ENCODE measurements at regions not wholly inside any gene's neighbourhood (a gene's known extent, or its start where the extent isn't known, plus 50 kb on each side); places are given as distances from the start of the nearest gene placed in this dataset.

- ATAC-seq (no peak), FAIRE-seq (no peak), DNase-seq (ENCODE audit: low read depth in 1 of 2, low spot score in 1 of 2) (no peak)
- CTCF ChIA-PET, result interaction anchor here (0.9 to 2.1 kb wide), 5 partner anchors 11 to 37 kb away, joined by 3 to 7 read pairs (median 3); no protein-coding TSS in a partner anchor
- Histone ChIP-seq H3K4me1 (peaks cover 5% of the 10 kb centered on the region; the same call in 1 of the 3 replicates), H3K4me2 (no peak overlapping the region), H3K4me3 (no peak overlapping the region), H3K27ac (no peak overlapping the region), H3K9me3 (0 out of 3 replicates have a peak, but pooled peaks cover 6% of the 10 kb centered on the region)
- POLR2A ChIA-PET, result no interaction called here
- 73% methylated on average over 6 of the region's 6 CpGs for WGBS (ENCODE audit: missing lambda C conversion rate)
- TF ChIP-seq HEYL (CRISPR knock-in tag; IDR thresholded peaks at IDR 0.05) (no peak), ZC3H11A (IDR thresholded peaks at IDR 0.05) (no peak), TFCP2L1 (CRISPR knock-in tag; IDR thresholded peaks at IDR 0.05) (no peak), EP300 (IDR thresholded peaks at IDR 0.05) (no peak), RFX5 (IDR thresholded peaks at IDR 0.05) (no peak), MAFK (IDR thresholded peaks at IDR 0.05; ENCODE audit: partially characterized antibody) (no peak), JUNB (IDR thresholded peaks at IDR 0.05) (no peak), RNF2 (IDR thresholded peaks at IDR 0.05; ENCODE audit: borderline replicate concordance, low read depth) (no peak), KDM1A (IDR thresholded peaks at IDR 0.05; ENCODE audit: low read depth) (no peak), E2F6 (IDR thresholded peaks at IDR 0.05; ENCODE audit: borderline replicate concordance, low read depth) (no peak), BHLHE40 (IDR thresholded peaks at IDR 0.05; ENCODE audit: low read depth, low read length) (no peak), CEBPB (IDR thresholded peaks at IDR 0.05) (no peak)
These were observed 129.1 kb upstream of the SHB start for GRCh38 chr9:38198140-38198539.

GRCh38 chr9:38196714-38197113 lies 127.7 kb upstream of the SHB start:
- Histone ChIP-seq H3K4me1 (peaks cover 5% of the 10 kb centered on the region; the same call in 1 of the 3 replicates), H3K4me2 (no peak overlapping the region), H3K9me3 (0 out of 3 replicates have a peak, but pooled peaks cover 5% of the 10 kb centered on the region), H3K27ac (no peak overlapping the region), H3K4me3 (no peak overlapping the region)
- TF ChIP-seq ATOH8 (CRISPR knock-in tag; IDR thresholded peaks at IDR 0.05; ENCODE audit: low read depth) (no peak), ZFP36 (IDR thresholded peaks at IDR 0.05; ENCODE audit: borderline replicate concordance, partially characterized antibody) (no peak), USF2 (IDR thresholded peaks at IDR 0.05) (no peak), POLR2AphosphoS2 (conservative IDR thresholded peaks at IDR 0.05; ENCODE audit: low read length) (no peak), MAFK (IDR thresholded peaks at IDR 0.05; ENCODE audit: partially characterized antibody) (no peak), CHD2 (IDR thresholded peaks at IDR 0.05; ENCODE audit: low read length, partially characterized antibody) (no peak), RNF2 (IDR thresholded peaks at IDR 0.05; ENCODE audit: borderline replicate concordance, low read depth) (no peak), PBX3 (IDR thresholded peaks at IDR 0.05) (no peak), RAD21 (conservative IDR thresholded peaks at IDR 0.05 in 1 of 2, IDR thresholded peaks at IDR 0.05 in 1 of 2) (no peak), HOXA7 (CRISPR knock-in tag; IDR thresholded peaks at IDR 0.05) (no peak), ELK1 (IDR thresholded peaks at IDR 0.05; ENCODE audit: low read depth, low read length) (no peak), RCOR1 (IDR thresholded peaks at IDR 0.05; ENCODE audit: low read depth, low read length) (no peak), EHMT2 (IDR thresholded peaks at IDR 0.05; ENCODE audit: low read depth) (no peak)
- 59% methylated on average over 3 of the region's 3 CpGs for WGBS (ENCODE audit: missing lambda C conversion rate)
- CTCF ChIA-PET, result interaction anchor here (1.1 kb wide), 1 partner anchor 67 kb away, joined by 3 read pairs; no protein-coding TSS in a partner anchor
- POLR2A ChIA-PET, result no interaction called here
- DNase-seq (ENCODE audit: low read depth in 1 of 2, low spot score in 1 of 2), result no peak
- FAIRE-seq, result no peak
- ATAC-seq, result no peak

Data from A549 (cell line).